ENCODE measurements at regions not wholly inside any gene's neighbourhood (a gene's known extent, or its start where the extent isn't known, plus 50 kb on each side); places are given as distances from the start of the nearest gene placed in this dataset.

- DNase-seq (ENCODE audit: low read depth in 2 of 2), result no peak
Observed at GRCh38 chr9:126556560-126557250, 57.0 kb upstream of the LMX1B start.

GRCh38 chr9:126558051-126558665, 55.6 kb upstream of the LMX1B start:
- peak; percentile 39 to 55 for DNase-seq (ENCODE audit: low read depth in 2 of 2)

DNA sequence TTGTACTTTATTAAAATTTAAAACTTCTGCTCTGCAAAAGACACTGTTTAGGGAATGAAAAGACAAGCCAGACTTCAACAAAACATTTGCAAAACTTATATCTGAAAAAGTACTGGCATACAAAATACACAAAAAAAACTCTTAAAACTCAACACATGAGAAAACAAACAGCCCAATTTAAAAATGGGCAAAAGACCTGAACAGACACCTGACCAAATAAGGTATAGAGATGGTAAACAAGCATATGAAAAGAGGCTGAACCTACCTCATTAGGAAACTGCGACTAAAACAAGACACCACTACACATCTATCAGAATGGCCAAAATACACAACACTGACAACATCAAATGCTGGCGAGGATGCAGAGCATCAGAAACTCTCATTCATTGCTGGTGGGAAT, 54.4 kb upstream of the LMX1B start:
- no peak for DNase-seq (ENCODE audit: low read depth in 2 of 2)

DNA sequence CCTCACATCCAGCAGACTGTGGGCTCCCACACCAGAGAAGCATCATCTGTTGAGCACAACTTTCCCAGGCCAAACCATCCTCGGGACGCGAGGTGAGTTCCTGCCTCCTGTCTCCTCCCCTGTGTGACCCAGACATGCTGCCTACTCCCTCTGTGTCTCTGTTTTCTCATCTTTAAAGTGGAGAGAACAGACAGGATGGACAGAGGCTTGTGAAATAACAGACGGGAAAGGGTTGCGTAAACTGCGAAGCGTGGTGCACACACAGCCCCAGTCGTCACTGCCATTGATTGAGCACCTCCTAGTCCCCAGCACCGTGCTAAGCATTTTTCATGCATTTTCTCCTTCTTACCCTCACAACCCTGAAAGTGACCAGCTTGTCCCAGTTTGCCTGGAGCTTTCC, 52.1 kb upstream of the LMX1B start:
- no peak for DNase-seq (ENCODE audit: low read depth in 2 of 2)

- DNase-seq (ENCODE audit: low read depth in 2 of 2), result no peak
Observed at GRCh38 chr9:126563556-126563955, 50.2 kb upstream of the LMX1B start.

Data from stimulated activated CD8-positive, alpha-beta memory T cell treated with anti-CD3 and anti-CD28 coated beads, Interleukin-2, amount 100 ng/mL, for 1 hour (primary cell).